AG10803 (cell line): ENCODE measurements at regions not wholly inside any gene's neighbourhood (a gene's known extent, or its start where the extent isn't known, plus 50 kb on each side); places are given as distances from the start of the nearest gene placed in this dataset.

Experiments
- DNase-seq: peaks from one replicate; pipeline ENCODE4 v3.0.0; 2010; ENCODE audit warnings: low read depth
- H3K4me3 ChIP-seq: 2 replicates; pipeline ENCODE4 v1.5.1; 2011; ENCODE audit warnings: mild to moderate bottlenecking, low read length, control low read depth
- CTCF ChIP-seq: conservative IDR thresholded peaks from 2 replicates; pipeline ENCODE4 v1.5.1; 2011; ENCODE audit warnings: mild to moderate bottlenecking, low read length, control low read depth, inconsistent platforms

GRCh38 chr22:47572443-47572842 lies 810.0 kb downstream of the TBC1D22A start:
- H3K4me3 ChIP-seq, result no peak overlapping the region
- no peak for TF ChIP-seq CTCF
- DNase-seq, result no peak

GRCh38 chr22:47571616-47572015 lies 809.2 kb downstream of the TBC1D22A start:
- TF ChIP-seq CTCF, result no peak
- no peak for DNase-seq
- H3K4me3 ChIP-seq, result no peak overlapping the region

GRCh38 chr22:47570851-47571250 lies 808.4 kb downstream of the TBC1D22A start:
- DNase-seq, result no peak
- H3K4me3 ChIP-seq, result no peak overlapping the region
- no peak for TF ChIP-seq CTCF

GRCh38 chr22:47570300-47570685 lies 807.8 kb downstream of the TBC1D22A start:
- no peak for TF ChIP-seq CTCF
- no peak for DNase-seq
- H3K4me3 ChIP-seq, result no peak overlapping the region

GRCh38 chr22:47569389-47570299 lies 807.2 kb downstream of the TBC1D22A start:
- TF ChIP-seq CTCF, result no peak
- DNase-seq, result no peak
- H3K4me3 ChIP-seq, result no peak overlapping the region

GRCh38 chr22:47568700-47569099 lies 806.2 kb downstream of the TBC1D22A start:
- no peak for TF ChIP-seq CTCF
- no peak overlapping the region for H3K4me3 ChIP-seq
- no peak for DNase-seq
